ENCODE measurements at regions not wholly inside any gene's neighbourhood (a gene's known extent, or its start where the extent isn't known, plus 50 kb on each side); places are given as distances from the start of the nearest gene placed in this dataset.

DNA sequence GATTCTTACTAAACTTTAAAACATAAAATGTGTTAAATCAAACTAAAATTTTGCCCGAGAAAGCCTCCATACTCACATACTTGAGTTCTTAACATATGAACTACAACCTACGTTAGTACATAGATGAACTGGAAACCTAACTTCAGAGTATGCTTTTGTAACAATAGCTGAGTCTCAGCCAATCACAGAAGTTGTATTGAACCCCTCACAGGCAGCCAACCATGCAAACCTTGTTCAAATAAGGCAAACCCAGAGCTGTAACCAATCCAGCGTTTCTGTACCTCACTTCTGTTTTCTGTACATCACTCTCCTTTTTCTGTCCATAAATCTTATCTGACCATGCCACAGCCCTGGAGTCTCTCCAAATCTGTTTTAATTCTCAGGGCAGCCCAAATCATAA lies 157.3 kb upstream of the COL1A2 start:
- H3K4me3 ChIP-seq (ENCODE audit: insufficient read depth, low read depth, low read length): no peak overlapping the region
- H3K18ac ChIP-seq (ENCODE audit: low read depth, low read length): no peak overlapping the region
- H3K4me1 ChIP-seq (ENCODE audit: control insufficient read depth, insufficient read depth, low read length): no peaks in the 10 kb centered on the region
- no peak overlapping the region for H3K27ac ChIP-seq (ENCODE audit: insufficient read depth, low read length)
- H2BK5ac ChIP-seq (ENCODE audit: low read depth, low read length, poor library complexity, severe bottlenecking): no peak overlapping the region
- H4K91ac ChIP-seq (ENCODE audit: insufficient read depth, low read depth, low read length): no peak overlapping the region
- intact Hi-C loops (cut with micrococcal nuclease): no loop called here
- 100% methylated on average over 1 of the region's 3 CpGs; no CpG with 5 or more reads in 1 of the 2 experiments for WGBS, 2 experiments (ENCODE audit: extremely low coverage in 2 of 2, insufficient read length in 1 of 2)
- no peaks in the 10 kb centered on the region for H3K9me1 ChIP-seq (ENCODE audit: insufficient read depth, low read length)
- H3K23ac ChIP-seq (ENCODE audit: low read depth, low read length): no peak overlapping the region
- no peak overlapping the region for H2AFZ ChIP-seq (replicated peaks; ENCODE audit: low read length, poor library complexity)
- H3K36me3 ChIP-seq (ENCODE audit: control insufficient read depth, insufficient read depth, low read length): no peaks in the 10 kb centered on the region
- no peak for ATAC-seq (ENCODE audit: low read depth)
- H3K4ac ChIP-seq (ENCODE audit: low read depth, low read length): no peak overlapping the region
- no peaks in the 10 kb centered on the region for H4K20me1 ChIP-seq (ENCODE audit: insufficient read depth, low read length)
- ChIA-PET POLR2A (ENCODE audit: unreplicated experiment) (no interaction called here), CTCF (no interaction called here)
- no peak for DNase-seq
- no peak overlapping the region for H2BK120ac ChIP-seq (ENCODE audit: low read depth, low read length)
- no peak overlapping the region for H3K9ac ChIP-seq (ENCODE audit: low read depth, low read length)
- no peak overlapping the region for H2AK5ac ChIP-seq (ENCODE audit: low read depth, low read length)
- no peak overlapping the region for H2BK15ac ChIP-seq (ENCODE audit: low read depth, low read length)
- H3K9me3 ChIP-seq (ENCODE audit: control insufficient read depth, insufficient read depth, low read length): no peaks in the 10 kb centered on the region
- H2AK9ac ChIP-seq (replicated peaks; ENCODE audit: low read depth, low read length, poor library complexity): no peak overlapping the region
- no peak overlapping the region for H3K4me2 ChIP-seq (ENCODE audit: low read depth, low read length)
- no TSS peak for BruUV-seq (replicated peaks)
- no peak overlapping the region for H2BK20ac ChIP-seq (ENCODE audit: low read depth, low read length)
- dilution Hi-C loops (cut with HindIII; ENCODE audit: low sequenced_read_pairs, unreplicated experiment): no loop called here
- TF ChIP-seq MXI1 (IDR thresholded peaks at IDR 0.05; ENCODE audit: borderline replicate concordance, low read depth, low read length) (no peak), FOS (IDR thresholded peaks at IDR 0.05; ENCODE audit: low read depth, low read length) (no peak), CHD1 (IDR thresholded peaks at IDR 0.05; ENCODE audit: low read depth, low read length) (no peak), MAZ (IDR thresholded peaks at IDR 0.05; ENCODE audit: borderline replicate concordance, low read depth, low read length) (no peak)
- H3K56ac ChIP-seq (ENCODE audit: extremely low read depth, insufficient read depth, low read length): no peak overlapping the region
- no peaks in the 10 kb centered on the region for H3K79me1 ChIP-seq (ENCODE audit: low read depth in 1 of 2, low read length in 2 of 2)
- H4K8ac ChIP-seq (ENCODE audit: low read depth in 2 of 2, low read length in 2 of 2): no peak overlapping the region
- in situ Hi-C loops (cut with MboI; ENCODE audit: low sequenced_read_pairs): no loop called here
- no peak overlapping the region for H4K5ac ChIP-seq (ENCODE audit: low read depth, low read length)
- no peaks in the 10 kb centered on the region for H3K27me3 ChIP-seq (ENCODE audit: control insufficient read depth, insufficient read depth, low read length)
- H3K14ac ChIP-seq (replicated peaks; ENCODE audit: low read depth, low read length): no peak overlapping the region

All from IMR-90 (cell line).